GM18505 (cell line): ENCODE measurements at regions not wholly inside any gene's neighbourhood (a gene's known extent, or its start where the extent isn't known, plus 50 kb on each side); places are given as distances from the start of the nearest gene placed in this dataset.
"Not testable (repeated sequence)": the region's sequence is repeated elsewhere in the genome, so short reads cannot be mapped to it uniquely, and the experiment has no call there.

Experiments
- ATAC-seq: cut with Tn5 transposase; IDR thresholded peaks from one replicate; pipeline ENCODE4 v1.9.1; 2021; ENCODE audit not compliant: unreplicated experiment
- POLR2A ChIP-seq: IDR thresholded peaks from 4 replicates; pipeline ENCODE4 v1.6.1; 2011; ENCODE audit warnings: borderline replicate concordance; ENCODE audit not compliant: insufficient read depth, insufficient read length; ENCODE audit errors: extremely low read depth

DNA sequence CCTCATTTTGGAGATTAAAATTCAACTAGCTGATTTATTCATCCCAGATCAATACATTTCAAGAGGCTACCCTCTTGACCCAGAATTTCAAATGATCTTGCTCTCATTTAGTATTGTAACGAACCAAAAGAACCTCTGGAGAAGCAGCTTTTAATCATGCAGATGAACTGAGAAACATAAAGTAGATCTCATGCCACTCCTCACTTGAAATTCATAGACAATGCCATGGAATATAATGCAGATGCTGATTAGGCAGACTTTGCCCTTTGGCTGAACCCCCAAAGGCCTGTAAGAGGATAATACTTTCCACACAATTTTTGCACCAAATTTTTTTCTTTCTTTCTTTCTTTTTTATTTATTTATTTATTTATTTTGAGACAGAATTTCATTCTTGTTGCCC, 358.3 kb downstream of the NEK10 start:
- no peak for TF ChIP-seq POLR2A
- ATAC-seq = no peak

DNA sequence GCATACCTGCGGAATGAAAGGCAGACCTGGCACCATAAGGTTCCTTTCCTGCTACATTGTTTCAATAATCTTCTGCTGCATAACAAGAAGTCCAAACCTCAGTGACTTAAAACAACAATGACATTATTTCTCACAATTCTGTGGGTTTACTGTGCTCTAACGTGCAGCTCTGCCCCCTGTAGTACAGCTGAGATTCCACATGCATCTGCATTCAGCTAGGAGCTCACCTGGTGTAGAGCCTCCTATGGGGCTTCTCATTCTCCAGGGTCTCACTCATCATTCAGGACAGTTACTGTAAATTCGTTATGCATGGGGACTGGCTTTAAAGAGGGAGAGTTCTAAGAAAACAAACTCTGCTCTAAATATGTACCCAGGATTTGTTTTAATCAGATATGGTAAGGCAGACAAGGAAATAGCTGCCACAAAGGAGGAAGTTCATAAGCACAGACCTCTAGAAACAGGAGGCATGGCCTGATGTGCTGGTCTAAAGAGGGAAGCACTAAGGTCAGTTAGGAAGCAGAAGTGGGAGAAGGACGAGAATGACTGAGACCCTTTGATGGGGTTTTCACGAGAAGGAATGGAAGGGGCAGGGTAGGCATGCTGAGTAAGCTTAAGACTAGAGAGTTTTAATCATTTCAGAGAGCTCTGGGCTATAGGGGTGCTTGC, 347.0 kb downstream of the NEK10 start:
- no peak for ATAC-seq
- TF ChIP-seq POLR2A = no peak

DNA sequence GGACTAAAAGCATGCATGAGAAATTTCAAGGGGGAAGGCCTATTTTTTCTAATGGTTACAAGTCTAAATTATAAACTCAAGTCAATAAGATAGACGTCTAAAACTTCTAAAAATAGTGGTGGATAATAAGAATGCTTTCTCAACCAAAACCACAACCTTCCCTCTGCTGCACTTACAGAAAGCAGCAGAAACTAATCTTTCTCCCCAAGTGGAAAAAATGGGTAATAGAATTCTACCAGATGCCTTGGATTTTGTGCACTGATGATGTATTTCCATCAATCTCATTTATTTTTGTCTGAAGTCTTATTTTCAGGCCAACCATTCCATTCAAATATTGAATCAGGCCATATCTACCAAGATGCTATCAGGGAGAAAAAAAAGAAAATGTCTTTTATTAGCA, 344.7 kb downstream of the NEK10 start:
- TF ChIP-seq POLR2A = no peak
- no peak for ATAC-seq

DNA sequence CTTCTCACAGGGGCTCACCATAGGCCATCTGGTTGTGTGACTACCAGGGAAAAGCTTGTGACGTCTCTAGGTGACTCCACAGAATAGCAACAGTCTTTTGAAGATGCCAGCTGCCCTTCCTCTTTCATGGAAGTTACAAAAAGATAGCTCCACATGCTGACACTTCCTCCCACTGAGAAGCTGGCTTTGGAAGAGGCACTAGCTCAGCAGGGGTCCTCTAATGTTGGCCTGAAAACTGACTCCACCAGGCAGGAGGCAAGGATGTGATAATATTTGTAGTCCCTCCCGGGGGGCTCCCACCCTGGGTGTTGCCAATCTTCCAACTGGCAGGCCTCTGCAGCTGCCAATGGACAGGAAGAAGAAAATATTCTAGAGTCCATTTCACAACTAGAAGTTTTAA, 343.5 kb downstream of the NEK10 start:
- no peak for ATAC-seq
- TF ChIP-seq POLR2A = no peak

DNA sequence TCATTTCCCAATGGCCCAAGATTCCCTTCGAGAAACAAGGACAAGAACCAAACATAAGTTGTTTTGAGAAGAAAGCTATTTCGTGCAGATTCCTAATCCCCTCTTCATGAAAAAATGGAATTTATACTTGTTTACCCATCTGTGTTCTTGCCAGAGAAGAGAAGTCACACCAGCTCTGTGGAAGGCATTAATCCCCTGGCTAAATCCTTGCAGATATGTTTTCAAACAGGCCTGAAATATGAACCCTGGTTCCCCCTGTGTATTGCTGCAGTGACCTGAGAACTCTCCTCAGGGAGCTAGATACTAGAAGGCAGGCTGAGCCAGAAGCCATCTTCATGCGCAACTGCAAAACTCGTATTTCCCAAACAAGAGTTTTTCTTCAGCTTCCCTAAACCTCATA, 337.7 kb downstream of the NEK10 start:
- TF ChIP-seq POLR2A = no peak
- ATAC-seq = no peak

DNA sequence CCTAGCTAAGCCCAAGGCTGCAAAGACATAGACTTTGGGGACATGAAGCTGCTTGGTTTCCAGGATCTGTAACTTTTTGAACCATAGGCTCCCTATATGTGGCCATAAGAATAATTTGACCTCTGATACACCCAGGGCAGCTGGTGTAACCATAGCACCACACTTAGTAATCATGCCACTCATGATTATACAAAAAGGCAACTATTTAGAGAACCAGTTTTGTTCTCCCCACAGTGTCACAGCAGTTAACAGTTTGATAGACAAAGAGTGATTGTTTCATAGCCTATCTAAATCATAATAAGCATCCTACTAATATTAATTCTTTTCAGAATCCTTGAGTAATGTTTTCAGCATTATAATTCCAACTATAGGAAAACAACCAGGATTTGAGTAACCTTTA, 334.9 kb downstream of the NEK10 start:
- no peak for ATAC-seq
- no peak for TF ChIP-seq POLR2A

DNA sequence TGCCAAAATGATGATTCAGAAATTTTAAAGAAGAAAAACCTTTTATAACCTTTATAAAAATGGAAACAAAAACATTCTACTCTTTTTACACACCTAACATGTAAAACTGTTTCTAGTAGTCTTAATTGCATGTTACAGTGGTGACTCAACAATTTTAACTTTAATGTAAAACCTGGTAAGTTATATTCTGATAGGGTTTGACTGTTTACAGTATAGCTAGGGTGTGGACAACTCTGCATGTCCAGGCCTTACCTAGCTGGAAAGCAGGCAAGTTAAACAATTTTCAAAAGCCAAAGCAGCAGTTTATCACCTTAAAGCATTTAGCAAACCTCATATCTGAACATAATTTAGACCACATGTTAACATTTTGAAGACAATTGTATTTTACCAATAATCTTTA, 328.5 kb downstream of the NEK10 start:
- no peak for TF ChIP-seq POLR2A
- no peak for ATAC-seq

DNA sequence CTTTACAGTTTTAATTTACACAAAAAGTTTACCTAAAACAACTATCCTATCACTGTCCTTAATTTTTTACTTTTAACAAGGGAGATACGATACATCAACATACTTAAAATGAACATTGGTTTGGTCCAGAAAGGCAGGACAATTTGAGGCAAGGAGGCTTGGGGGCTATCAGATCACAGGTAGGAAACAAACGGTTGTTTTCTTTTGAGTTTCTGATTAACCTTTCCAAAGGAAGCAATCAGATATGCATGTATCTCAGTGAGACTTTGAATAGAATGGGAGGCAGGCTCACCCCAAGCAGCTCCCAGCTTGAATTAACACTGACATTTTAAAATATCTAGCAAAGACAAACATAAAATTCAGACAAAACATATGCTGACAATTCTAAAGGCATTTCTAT, 326.6 kb downstream of the NEK10 start:
- ATAC-seq = not testable (repeated sequence)

DNA sequence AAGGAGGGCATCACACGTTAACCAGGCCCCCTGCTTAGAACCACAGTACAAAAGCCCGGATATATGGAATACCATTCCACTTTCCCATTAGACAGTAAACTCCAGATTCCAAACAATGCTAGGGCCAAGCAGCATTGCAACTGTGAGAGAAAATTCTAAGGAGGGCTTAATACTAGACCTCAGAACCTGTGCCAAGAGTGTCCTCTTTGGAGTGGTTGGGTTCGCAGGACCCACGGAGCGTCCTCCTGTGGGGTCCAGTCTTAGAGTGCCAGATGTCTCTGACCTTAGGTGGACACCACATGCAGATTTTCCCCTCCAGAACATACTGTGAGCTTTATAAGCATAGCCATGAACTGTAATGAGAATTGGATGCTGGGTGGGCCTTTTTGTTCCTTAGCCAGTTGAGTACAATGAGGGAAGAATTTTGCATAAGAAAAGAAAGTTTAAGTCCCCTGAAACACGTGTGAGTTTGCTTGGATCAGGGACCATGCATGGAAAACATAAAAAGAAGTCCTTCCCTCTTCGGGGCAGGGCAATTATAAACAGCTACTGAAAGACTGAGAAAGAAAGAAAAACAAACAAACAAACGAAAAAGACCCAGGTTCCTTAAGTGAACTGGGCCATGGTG, 325.7 kb downstream of the NEK10 start:
- no peak for TF ChIP-seq POLR2A
- ATAC-seq = no peak

DNA sequence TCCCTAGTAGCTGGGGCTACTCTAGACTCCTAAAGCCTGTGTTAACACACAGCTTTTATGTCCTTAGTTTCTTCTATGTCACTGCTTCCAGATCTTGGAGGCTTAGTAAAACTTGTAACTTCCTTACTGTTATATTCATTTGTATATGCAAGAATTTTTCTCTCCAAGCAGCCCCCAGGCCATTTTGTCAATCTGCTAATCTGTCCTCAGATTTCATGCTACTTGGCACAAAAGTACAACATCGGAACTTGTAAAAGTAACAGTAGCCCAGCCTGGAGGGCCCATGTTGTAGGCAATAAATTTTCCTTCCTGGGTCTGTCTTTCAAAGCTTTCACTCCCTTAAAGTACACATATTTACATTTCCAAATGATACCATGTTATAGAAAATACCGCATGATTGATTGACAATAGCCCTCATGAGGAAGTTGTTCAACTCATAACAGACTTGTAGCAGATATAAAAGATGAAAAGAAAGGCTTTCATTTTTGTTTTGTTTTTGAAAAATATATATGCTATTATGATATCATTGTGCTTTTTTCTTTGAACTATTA, 324.2 kb downstream of the NEK10 start:
- TF ChIP-seq POLR2A = no peak
- ATAC-seq = no peak

DNA sequence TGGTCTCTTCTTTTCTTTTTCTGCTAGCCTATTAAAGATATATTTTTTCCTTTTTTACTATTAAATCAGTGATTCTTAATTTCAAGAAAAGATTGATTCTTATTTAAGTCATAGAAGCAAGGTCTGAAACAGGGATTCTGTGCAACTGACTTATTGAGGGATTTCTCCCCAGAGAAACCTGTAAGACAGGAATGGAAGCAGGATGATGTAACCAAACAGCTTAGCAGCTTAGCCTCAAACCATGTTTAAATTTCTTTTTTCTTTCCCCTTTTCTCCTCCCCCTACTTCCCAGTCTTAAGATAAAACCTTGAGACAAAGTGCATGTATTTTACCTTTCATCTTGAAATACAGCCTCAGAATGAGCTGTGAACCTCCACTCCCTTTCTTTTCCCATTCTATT, 322.8 kb downstream of the NEK10 start:
- TF ChIP-seq POLR2A = no peak
- no peak for ATAC-seq

DNA sequence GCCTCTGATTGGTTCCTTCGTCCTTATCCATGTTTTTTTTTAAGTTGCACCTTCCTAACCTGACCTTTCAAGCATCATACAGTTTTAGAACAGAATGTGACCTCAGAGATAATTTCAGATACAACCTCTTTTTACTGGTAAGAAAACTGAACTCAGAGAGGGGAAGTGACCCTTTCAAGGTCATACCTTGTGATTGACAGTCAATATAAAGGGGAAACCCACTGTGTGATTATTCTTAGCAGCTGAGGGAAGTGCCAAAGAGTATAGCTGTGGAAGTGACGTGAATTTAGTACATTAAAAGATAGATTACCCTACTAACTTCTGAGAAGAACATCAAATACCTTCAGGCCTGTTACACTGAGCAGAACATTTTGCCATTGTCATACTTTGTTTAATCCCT, 319.4 kb downstream of the NEK10 start:
- ATAC-seq = no peak
- no peak for TF ChIP-seq POLR2A

DNA sequence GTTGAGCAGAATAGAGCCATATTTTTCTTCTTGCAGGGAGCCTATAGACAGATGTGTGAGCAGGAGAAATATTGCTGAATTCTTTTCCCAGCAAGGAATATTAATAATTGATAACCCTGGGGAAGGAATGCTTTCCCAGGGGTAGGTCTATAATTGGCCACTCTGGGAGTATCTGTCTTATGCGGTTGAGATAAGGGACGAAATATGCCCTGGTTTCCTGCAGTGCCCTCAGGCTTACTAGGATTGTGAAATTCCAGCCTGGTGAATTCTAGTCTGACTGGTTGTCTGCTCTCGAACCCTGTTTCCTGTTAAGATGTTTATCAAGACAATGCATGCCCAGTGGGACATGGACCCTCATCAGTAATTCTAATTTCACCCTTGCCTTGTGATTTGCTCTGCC, 317.7 kb downstream of the NEK10 start:
- not testable (repeated sequence) for ATAC-seq

DNA sequence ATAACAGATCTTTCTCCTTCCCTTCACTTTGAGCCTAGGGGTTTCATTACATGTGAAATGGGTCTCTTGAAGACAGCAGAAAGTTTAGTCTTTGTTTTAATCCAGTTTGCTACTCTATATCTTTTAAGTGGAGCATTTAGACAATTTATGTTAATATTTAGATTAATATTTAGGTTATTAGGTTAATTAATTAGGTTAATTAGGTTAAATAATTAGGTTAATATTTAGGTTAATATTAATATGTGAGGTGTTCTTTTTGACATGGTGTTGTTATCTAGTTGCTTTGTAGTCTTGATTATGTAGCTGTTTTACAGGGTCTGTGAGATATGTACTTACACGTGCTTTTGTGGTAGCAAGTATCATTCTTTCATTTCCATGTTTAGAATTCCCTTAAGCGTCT, 312.9 kb downstream of the NEK10 start:
- ATAC-seq = no peak
- no peak for TF ChIP-seq POLR2A

DNA sequence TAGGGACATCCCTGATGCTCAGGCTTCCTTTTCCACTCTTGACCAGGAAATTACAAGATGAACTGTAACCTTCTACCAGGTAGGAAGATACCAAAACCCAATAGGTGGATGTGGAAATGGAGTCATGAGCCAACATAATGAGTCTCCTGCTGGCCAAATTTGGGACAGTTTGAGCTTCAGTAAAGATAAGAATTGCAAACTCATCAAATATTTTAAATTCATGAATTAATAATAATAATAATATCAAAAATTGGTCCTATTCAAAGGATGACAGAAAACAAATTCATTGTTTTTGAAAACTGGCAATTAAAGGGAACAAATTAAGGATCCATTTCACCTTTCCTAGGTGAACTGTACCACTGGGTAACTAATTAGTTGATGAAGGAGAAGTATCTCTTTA, 309.7 kb downstream of the NEK10 start:
- TF ChIP-seq POLR2A = no peak
- no peak for ATAC-seq
